ENCODE measurements at regions not wholly inside any gene's neighbourhood (a gene's known extent, or its start where the extent isn't known, plus 50 kb on each side); places are given as distances from the start of the nearest gene placed in this dataset.

GRCh38 chr11:70631624-70632047, 233.3 kb downstream of the CTTN start:
- ATAC-seq (no peak; the same call in 2 of the 3 replicates), DNase-seq (ENCODE audit: low spot score) (no peak)
- Histone ChIP-seq H3F3A (replicated peaks; ENCODE audit: low read depth) (0 out of 2 replicates have a peak, but pooled peaks cover 4% of the 10 kb centered on the region), H3K79me2 (replicated peaks; ENCODE audit: insufficient read depth) (peaks cover 52% of the 10 kb centered on the region), H3K4me1 (ENCODE audit: insufficient read depth) (peaks cover 2% of the 10 kb centered on the region; the same call in 1 of the 2 replicates), H3K4me2 (no peak overlapping the region), H2AFZ (no peak overlapping the region), H3K4me3 (no peak overlapping the region), H4K20me1 (replicated peaks; ENCODE audit: insufficient read depth) (peaks cover 7% of the 10 kb centered on the region), H3K9me2 (ENCODE audit: insufficient read depth) (no peaks in the 10 kb centered on the region), H3K27ac (ENCODE audit: low read depth) (no peak overlapping the region), H3K36me3 (ENCODE audit: insufficient read depth) (no peaks in the 10 kb centered on the region), H3K27me3 (ENCODE audit: insufficient read depth) (no peaks in the 10 kb centered on the region)
- peaks cover 17% of the 10 kb centered on the region for H3K27me3 Mint-ChIP-seq (ENCODE audit: insufficient read depth, low read depth, poor library complexity)
- TF ChIP-seq ZNF462 (CRISPR knock-in tag; IDR thresholded peaks at IDR 0.05): no peak
- no peak overlapping the region for H3K27ac Mint-ChIP-seq
- H3K36me3 Mint-ChIP-seq (ENCODE audit: low read depth): peaks cover 3% of the 10 kb centered on the region; the same call in 1 of the 3 replicates
- no peak overlapping the region for H3K4me3 Mint-ChIP-seq
- H3K9me3 Mint-ChIP-seq: no peaks in the 10 kb centered on the region
- H3K4me1 Mint-ChIP-seq: peaks cover 42% of the 10 kb centered on the region

GRCh38 chr11:70633610-70634009, 235.3 kb downstream of the CTTN start:
- no peaks in the 10 kb centered on the region for H3K9me2 ChIP-seq (ENCODE audit: insufficient read depth)
- no peaks in the 10 kb centered on the region for H3K36me3 ChIP-seq (ENCODE audit: insufficient read depth)
- Mint-ChIP-seq H3K36me3 (ENCODE audit: low read depth) (peaks cover 3% of the 10 kb centered on the region; the same call in 1 of the 3 replicates), H3K27me3 (ENCODE audit: insufficient read depth, low read depth, poor library complexity) (peaks cover 16% of the 10 kb centered on the region), H3K9me3 (no peaks in the 10 kb centered on the region), H3K4me1 (peaks cover 49% of the 10 kb centered on the region), H3K4me3 (no peak overlapping the region), H3K27ac (no peak overlapping the region)
- TF ChIP-seq STAT1 (IDR thresholded peaks at IDR 0.05; ENCODE audit: unreplicated experiment) (no peak), EZH2phosphoT487 (IDR thresholded peaks at IDR 0.05; ENCODE audit: unreplicated experiment) (no peak), ETS1 (IDR thresholded peaks at IDR 0.05) (no peak), NANOG (IDR thresholded peaks at IDR 0.05; ENCODE audit: borderline replicate concordance) (no peak), ZNF331 (CRISPR knock-in tag; IDR thresholded peaks at IDR 0.05; ENCODE audit: low read depth) (no peak), EZH2 (IDR thresholded peaks at IDR 0.05; ENCODE audit: low read depth, unreplicated experiment) (no peak), POLR2AphosphoS5 (IDR thresholded peaks at IDR 0.05; ENCODE audit: low read depth) (no peak), CREB1 (CRISPR knock-in tag; IDR thresholded peaks at IDR 0.05; ENCODE audit: low read depth) (no peak), ZNF114 (CRISPR knock-in tag; IDR thresholded peaks at IDR 0.05) (no peak), JUNB (IDR thresholded peaks at IDR 0.05; ENCODE audit: unreplicated experiment) (no peak)
- ATAC-seq (no peak), DNase-seq (ENCODE audit: low spot score) (no peak)
- no peak overlapping the region for H3K27ac ChIP-seq (ENCODE audit: low read depth)
- no peak overlapping the region for H3K4me3 ChIP-seq
- peaks cover 7% of the 10 kb centered on the region for H3K4me1 ChIP-seq (ENCODE audit: insufficient read depth)
- peaks cover 6% of the 10 kb centered on the region for H3F3A ChIP-seq (replicated peaks; ENCODE audit: low read depth)
- no peaks in the 10 kb centered on the region; the same call in 1 of the 2 replicates for H4K20me1 ChIP-seq (replicated peaks; ENCODE audit: insufficient read depth)
- H3K4me2 ChIP-seq: no peak overlapping the region
- peaks cover 47% of the 10 kb centered on the region for H3K79me2 ChIP-seq (replicated peaks; ENCODE audit: insufficient read depth)
- no peaks in the 10 kb centered on the region for H3K27me3 ChIP-seq (ENCODE audit: insufficient read depth)
- H2AFZ ChIP-seq: no peak overlapping the region

All from GM23338 (cell line).